ENCODE measurements at regions not wholly inside any gene's neighbourhood (a gene's known extent, or its start where the extent isn't known, plus 50 kb on each side); places are given as distances from the start of the nearest gene placed in this dataset.

DNA sequence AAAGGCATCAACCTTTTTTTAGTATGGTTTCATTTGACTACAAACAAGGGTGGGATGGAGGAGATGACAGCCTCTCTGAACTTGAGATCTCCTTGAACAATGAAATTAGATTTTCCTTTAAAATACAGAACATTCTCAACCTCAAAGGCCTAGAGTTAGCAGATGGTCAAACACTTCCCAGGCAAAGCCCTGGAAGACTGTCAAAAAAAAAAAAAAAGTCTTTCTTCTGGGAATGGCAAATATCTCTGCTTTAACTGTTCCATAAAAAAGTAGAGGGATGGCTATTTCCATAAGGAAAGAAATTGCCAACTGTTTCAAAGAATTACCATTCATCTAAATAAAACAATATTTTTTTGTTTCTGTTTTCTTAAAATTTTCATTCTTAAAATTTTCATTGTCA lies 870.8 kb downstream of the GALC start:
- no peak overlapping the region for H3K27ac ChIP-seq
- H3K4me3 ChIP-seq = no peak overlapping the region
- H3K36me3 ChIP-seq = no peaks in the 10 kb centered on the region
- no peak for DNase-seq (ENCODE audit: low read depth in 1 of 2, low spot score in 2 of 2)
- no peaks in the 10 kb centered on the region for H3K27me3 ChIP-seq (replicated peaks)
- H3K9me3 ChIP-seq (replicated peaks) = no peaks in the 10 kb centered on the region
- no peaks in the 10 kb centered on the region for H3K4me1 ChIP-seq (replicated peaks)

DNA sequence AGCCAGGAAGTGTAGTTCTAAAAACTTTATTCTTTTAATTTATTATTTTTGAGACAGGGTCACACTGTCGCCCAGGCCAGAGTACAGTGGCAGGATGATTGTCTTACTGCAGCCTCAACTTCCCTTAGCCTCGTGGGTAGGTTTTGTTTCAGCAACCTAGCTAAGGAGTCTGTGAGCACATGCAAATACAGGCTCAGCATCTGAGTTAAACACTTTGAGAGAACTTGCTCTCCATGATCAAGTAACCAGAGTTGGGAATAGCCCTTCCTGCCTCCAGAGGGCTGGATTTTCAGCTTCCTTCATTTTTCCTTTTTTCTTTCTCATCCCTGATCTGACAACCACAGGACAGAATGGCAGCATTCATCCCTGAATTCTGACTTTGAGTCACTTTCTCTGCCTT lies 871.3 kb downstream of the GALC start:
- DNase-seq (ENCODE audit: low read depth in 1 of 2, low spot score in 2 of 2) = no peak
- H3K27ac ChIP-seq = no peak overlapping the region
- no peaks in the 10 kb centered on the region for H3K27me3 ChIP-seq (replicated peaks)
- no peaks in the 10 kb centered on the region for H3K4me1 ChIP-seq (replicated peaks)
- no peaks in the 10 kb centered on the region for H3K36me3 ChIP-seq
- no peak overlapping the region for H3K4me3 ChIP-seq
- no peaks in the 10 kb centered on the region for H3K9me3 ChIP-seq (replicated peaks)

DNA sequence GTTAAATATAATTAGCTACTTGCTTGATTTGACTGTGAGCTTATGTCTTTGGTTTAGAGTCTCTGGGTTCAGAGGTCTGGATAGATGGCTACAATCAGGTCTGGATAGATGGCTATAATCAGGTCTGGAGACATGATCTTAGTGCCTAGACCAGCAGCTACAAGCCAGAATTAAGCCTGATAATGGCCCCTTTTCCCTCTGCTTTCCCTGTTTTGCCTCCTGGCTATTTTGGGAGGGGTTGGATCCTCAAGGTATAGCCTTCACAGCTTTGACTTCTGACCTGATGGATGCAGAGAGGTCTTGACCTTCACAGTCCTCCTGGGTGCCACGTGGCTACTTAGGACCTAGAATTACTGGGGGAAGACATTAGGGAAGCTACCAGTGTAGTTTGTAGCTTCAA lies 877.7 kb downstream of the GALC start:
- Histone ChIP-seq H3K4me1 (replicated peaks) (no peaks in the 10 kb centered on the region), H3K4me3 (no peak overlapping the region), H3K36me3 (no peaks in the 10 kb centered on the region), H3K27ac (no peak overlapping the region), H3K9me3 (replicated peaks) (no peaks in the 10 kb centered on the region), H3K27me3 (replicated peaks) (no peaks in the 10 kb centered on the region)
- no peak for DNase-seq (ENCODE audit: low read depth in 1 of 2, low spot score in 2 of 2)

DNA sequence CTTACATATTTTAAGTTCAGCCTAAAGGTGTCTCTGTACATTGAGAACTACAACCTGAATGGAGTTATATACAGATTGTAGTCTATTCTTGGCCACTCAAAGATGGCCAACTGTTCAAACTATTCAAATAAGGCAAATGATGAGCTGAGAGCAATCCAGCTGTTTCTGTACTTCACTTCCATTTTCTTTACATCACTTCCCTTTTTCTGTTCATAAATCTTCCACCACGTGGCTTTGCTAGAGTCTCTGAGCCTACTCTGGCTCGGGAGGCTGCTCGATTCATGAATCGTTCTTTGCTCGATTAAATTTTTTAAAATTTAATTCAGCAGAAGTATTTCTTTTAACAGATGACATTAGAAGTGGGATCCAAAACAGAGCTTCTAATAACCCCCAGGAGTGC lies 879.7 kb downstream of the GALC start:
- Histone ChIP-seq H3K27ac (no peak overlapping the region), H3K27me3 (replicated peaks) (no peaks in the 10 kb centered on the region), H3K36me3 (no peaks in the 10 kb centered on the region), H3K4me3 (no peak overlapping the region), H3K9me3 (replicated peaks) (no peaks in the 10 kb centered on the region), H3K4me1 (replicated peaks) (no peaks in the 10 kb centered on the region)
- no peak for DNase-seq (ENCODE audit: low read depth in 1 of 2, low spot score in 2 of 2)

DNA sequence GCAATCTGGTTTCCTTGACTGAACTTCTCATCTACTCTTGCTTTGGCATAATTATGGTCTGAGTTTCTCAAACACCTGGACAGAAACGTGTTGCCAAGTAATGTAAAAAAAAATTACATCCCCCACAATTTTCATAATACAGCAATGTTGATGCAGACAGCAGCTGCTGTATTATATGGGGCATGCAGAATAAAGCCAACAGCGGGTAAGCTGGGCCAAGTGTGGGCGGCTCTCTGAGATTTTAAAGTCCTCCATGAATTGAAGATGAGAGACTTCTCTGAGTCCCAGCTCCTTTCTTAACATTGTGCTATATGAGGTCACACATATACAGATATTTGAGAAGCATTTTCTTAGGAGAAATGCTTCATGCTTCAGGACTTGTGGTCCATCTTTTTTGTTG lies 881.2 kb downstream of the GALC start:
- no peaks in the 10 kb centered on the region for H3K9me3 ChIP-seq (replicated peaks)
- DNase-seq (ENCODE audit: low read depth in 1 of 2, low spot score in 2 of 2) = no peak
- no peaks in the 10 kb centered on the region for H3K4me1 ChIP-seq (replicated peaks)
- H3K36me3 ChIP-seq = no peaks in the 10 kb centered on the region
- no peaks in the 10 kb centered on the region for H3K27me3 ChIP-seq (replicated peaks)
- no peak overlapping the region for H3K4me3 ChIP-seq
- no peak overlapping the region for H3K27ac ChIP-seq

DNA sequence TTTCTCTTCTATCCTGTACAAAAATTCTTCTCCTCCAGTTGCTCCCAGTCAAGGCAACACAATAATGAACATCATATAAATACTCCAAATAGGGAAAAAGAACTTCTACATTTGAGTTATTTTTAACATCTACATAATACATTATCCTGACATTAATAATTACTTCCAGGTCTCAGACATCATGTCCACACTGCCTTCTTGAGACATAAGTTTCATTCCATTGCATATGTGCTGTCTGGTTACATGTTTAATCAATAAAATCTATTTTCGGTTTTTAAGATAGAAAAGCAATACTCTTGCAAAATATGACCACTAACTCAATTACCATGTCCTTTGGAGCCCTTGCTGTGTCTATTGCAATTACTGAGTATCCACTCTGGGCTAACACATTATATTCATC lies 881.9 kb downstream of the GALC start:
- H3K27ac ChIP-seq = no peak overlapping the region
- no peak overlapping the region for H3K4me3 ChIP-seq
- no peaks in the 10 kb centered on the region for H3K27me3 ChIP-seq (replicated peaks)
- no peaks in the 10 kb centered on the region for H3K9me3 ChIP-seq (replicated peaks)
- no peaks in the 10 kb centered on the region for H3K4me1 ChIP-seq (replicated peaks)
- H3K36me3 ChIP-seq = no peaks in the 10 kb centered on the region
- DNase-seq (ENCODE audit: low read depth in 1 of 2, low spot score in 2 of 2) = no peak

DNA sequence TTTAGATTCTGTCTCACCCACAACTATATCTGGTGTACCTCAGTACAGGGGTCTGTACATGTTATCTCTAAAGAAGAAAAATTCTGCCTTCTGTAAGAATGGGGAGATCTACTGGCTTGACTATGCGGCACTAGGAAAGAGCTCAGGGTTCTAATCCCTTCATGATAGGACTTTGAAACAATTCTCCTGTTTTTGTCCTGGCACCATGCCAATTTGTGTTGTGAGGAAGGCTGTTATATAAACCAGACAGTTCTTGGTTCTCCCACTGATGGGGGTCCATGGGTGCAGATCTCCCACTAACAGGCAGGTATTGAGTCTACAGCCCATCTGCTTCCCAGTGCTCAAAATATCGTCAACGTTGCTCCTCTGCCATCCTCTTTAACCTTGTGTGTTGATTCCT lies 883.7 kb downstream of the GALC start:
- Histone ChIP-seq H3K9me3 (replicated peaks) (no peaks in the 10 kb centered on the region), H3K27ac (no peak overlapping the region), H3K4me1 (replicated peaks) (no peaks in the 10 kb centered on the region), H3K4me3 (no peak overlapping the region), H3K27me3 (replicated peaks) (no peaks in the 10 kb centered on the region), H3K36me3 (no peaks in the 10 kb centered on the region)
- DNase-seq (ENCODE audit: low read depth in 1 of 2, low spot score in 2 of 2) = no peak

DNA sequence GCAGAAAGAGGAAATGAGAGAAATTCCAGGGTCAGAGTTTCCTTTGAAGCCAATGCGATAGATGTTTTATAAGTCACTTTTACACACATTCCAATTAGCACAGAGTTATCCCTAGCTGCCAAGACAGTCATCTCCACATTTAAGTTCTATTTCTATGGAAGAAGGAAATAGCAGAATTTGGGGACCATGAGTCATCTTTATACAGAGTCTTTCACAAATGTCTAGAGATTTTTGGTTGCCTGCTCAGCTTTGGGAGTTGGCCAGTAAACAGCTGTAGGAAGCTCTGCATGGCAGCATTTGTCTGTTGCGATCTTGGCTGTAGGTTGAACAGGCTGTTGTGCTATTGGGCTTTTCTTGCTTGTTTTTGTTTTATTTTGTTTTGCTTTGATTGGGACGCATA lies 884.3 kb downstream of the GALC start:
- H3K36me3 ChIP-seq = no peaks in the 10 kb centered on the region
- DNase-seq (ENCODE audit: low read depth in 1 of 2, low spot score in 2 of 2) = no peak
- H3K9me3 ChIP-seq (replicated peaks) = no peaks in the 10 kb centered on the region
- no peaks in the 10 kb centered on the region for H3K27me3 ChIP-seq (replicated peaks)
- no peak overlapping the region for H3K27ac ChIP-seq
- H3K4me3 ChIP-seq = no peak overlapping the region
- H3K4me1 ChIP-seq (replicated peaks) = no peaks in the 10 kb centered on the region

DNA sequence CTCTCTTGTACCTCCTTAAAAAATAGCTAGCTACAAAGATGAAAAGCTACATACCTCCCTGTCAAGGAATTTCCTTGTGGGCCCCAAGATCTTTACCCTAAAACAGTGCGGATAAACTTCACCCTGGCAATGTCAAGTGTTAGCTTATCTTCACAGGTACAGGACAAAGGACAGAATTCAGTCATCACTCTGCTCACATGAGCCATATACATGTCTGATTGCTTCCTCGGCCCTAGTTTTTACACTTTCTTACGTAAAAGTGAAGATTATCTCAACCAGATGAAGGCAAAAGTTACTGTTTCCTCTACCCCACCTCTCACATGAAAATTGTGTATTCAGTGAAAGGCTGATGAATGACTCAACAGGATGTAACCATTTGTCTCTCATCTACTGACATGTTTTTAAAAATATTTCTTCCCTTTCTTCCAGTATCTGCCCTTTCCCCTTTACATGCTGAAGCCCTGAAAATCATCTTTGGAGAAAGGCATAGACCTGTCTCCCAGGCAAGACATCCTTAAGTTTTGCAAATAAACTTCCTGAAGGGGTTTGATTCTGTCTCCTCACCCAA lies 890.1 kb downstream of the GALC start:
- H3K36me3 ChIP-seq = no peaks in the 10 kb centered on the region
- H3K27me3 ChIP-seq (replicated peaks) = no peaks in the 10 kb centered on the region
- no peak for DNase-seq (ENCODE audit: low read depth in 1 of 2, low spot score in 2 of 2)
- no peak overlapping the region for H3K27ac ChIP-seq
- no peak overlapping the region for H3K4me3 ChIP-seq
- no peaks in the 10 kb centered on the region for H3K4me1 ChIP-seq (replicated peaks)
- no peaks in the 10 kb centered on the region for H3K9me3 ChIP-seq (replicated peaks)

DNA sequence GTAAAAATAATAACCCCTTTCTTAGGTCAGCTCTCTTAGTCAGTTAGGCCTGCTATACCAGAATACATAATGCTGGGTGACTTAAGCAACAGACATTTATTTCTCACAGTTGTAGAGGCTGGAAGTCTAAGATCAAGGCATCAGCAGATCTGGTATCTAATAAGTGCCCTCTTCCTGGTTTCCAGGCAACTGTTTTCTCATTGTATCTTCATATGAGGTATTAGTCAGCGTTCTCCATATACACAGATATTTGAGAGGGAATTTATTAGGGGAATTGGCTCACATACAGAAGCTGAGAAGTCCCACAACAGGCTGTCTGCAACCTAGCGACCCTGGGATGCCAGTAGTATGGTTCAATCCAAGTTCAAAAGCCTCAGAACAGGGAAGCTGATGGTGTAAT lies 896.0 kb downstream of the GALC start:
- no peak overlapping the region for H3K4me3 ChIP-seq
- no peaks in the 10 kb centered on the region for H3K36me3 ChIP-seq
- DNase-seq (ENCODE audit: low read depth in 1 of 2, low spot score in 2 of 2) = no peak

DNA sequence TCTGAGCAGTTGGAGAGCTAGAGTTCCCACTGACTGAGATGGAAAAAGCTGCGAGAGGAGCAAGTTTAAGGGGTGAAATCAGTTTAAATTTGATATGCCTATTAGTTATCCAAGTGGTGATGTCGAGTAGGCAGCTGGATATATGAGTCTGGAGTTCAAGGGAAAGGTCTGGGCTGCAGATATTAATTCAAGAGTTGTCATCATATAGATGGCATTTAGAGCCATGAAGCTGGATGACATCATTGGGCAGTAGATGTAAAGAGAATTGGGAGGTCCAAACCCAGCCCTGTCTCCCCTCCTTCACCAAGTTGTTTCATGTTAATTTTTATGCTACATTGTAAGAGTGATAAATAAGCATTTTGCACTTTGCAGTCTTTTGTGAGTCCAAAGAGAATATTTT lies 898.1 kb downstream of the GALC start:
- Histone ChIP-seq H3K27ac (no peak overlapping the region), H3K9me3 (replicated peaks) (no peaks in the 10 kb centered on the region), H3K27me3 (replicated peaks) (no peaks in the 10 kb centered on the region), H3K36me3 (no peaks in the 10 kb centered on the region), H3K4me3 (no peak overlapping the region), H3K4me1 (replicated peaks) (no peaks in the 10 kb centered on the region)
- no peak for DNase-seq (ENCODE audit: low read depth in 1 of 2, low spot score in 2 of 2)

More for the DNA sequence above, 896.0 kb downstream of the GALC start:
- no peaks in the 10 kb centered on the region for H3K9me3 ChIP-seq (replicated peaks)
- H3K27me3 ChIP-seq (replicated peaks) = no peaks in the 10 kb centered on the region
- no peaks in the 10 kb centered on the region for H3K4me1 ChIP-seq (replicated peaks)
- no peak overlapping the region for H3K27ac ChIP-seq

DNA sequence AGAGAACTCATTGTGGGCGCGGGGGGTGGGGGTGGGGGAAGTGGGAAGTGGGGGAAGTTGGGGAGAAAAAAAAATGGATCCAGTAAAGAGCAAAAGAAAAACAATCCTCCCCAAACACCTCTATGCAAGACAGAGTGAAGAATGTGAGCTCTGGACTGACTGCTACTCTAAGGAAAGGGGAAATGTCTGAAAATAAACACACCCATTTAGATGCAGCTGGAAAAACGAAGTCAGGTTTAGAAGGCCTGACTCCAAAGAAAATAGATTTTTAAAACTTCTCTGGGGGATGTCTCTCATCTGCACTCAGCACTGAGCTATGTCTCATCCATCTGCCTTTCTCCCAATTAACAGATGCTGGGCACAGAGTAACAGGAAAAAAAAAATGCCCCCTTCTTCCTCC lies 904.4 kb downstream of the GALC start:
- Histone ChIP-seq H3K4me3 (no peak overlapping the region), H3K36me3 (no peaks in the 10 kb centered on the region), H3K27ac (no peak overlapping the region), H3K9me3 (replicated peaks) (no peaks in the 10 kb centered on the region), H3K4me1 (replicated peaks) (no peaks in the 10 kb centered on the region), H3K27me3 (replicated peaks) (no peaks in the 10 kb centered on the region)
- no peak for DNase-seq (ENCODE audit: low read depth in 1 of 2, low spot score in 2 of 2)

DNA sequence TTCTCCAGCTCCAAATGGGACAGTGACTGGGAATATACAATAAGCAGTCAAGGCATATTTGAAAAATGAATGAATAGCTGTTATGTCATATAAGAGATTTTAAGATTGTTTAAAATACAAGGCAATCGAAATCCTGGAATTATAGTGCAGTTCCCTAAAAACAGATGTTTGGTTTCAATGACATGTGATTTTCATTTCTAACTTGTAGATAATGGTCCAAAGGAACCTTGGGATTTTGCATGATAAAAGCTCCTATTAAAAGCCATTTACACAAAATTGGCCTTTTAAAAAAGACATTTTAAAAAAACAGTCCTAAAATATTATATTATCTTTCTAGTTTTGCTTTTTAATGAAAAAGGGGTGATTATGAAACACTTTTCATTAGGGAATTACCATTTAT lies 905.1 kb downstream of the GALC start:
- H3K4me3 ChIP-seq = no peak overlapping the region
- no peaks in the 10 kb centered on the region for H3K27me3 ChIP-seq (replicated peaks)
- no peaks in the 10 kb centered on the region for H3K36me3 ChIP-seq
- H3K9me3 ChIP-seq (replicated peaks) = no peaks in the 10 kb centered on the region
- DNase-seq (ENCODE audit: low read depth in 1 of 2, low spot score in 2 of 2) = no peak
- no peak overlapping the region for H3K27ac ChIP-seq
- no peaks in the 10 kb centered on the region for H3K4me1 ChIP-seq (replicated peaks)

DNA sequence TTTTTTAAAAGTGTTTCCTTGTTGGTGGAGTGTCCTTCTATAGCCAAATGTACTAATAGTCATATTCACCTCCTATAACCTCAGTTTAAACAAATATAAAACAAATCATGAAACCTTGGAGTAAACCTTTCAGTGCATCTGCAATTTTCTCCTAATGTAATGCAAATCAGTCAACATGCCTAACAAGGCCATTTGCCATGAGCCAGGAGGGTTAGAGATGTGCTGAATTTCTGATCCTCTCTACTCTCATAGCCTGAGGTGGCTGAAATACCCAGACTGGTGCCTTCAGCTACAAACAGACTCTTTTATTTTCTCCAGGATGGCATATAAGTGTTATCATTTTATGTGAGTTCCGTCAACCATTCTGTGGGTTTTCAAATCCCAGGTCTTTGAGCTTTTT lies 908.1 kb downstream of the GALC start:
- DNase-seq (ENCODE audit: low read depth in 1 of 2, low spot score in 2 of 2) = no peak
- Histone ChIP-seq H3K27me3 (replicated peaks) (no peaks in the 10 kb centered on the region), H3K36me3 (no peaks in the 10 kb centered on the region), H3K27ac (no peak overlapping the region), H3K4me3 (no peak overlapping the region), H3K4me1 (replicated peaks) (no peaks in the 10 kb centered on the region), H3K9me3 (replicated peaks) (no peaks in the 10 kb centered on the region)

DNA sequence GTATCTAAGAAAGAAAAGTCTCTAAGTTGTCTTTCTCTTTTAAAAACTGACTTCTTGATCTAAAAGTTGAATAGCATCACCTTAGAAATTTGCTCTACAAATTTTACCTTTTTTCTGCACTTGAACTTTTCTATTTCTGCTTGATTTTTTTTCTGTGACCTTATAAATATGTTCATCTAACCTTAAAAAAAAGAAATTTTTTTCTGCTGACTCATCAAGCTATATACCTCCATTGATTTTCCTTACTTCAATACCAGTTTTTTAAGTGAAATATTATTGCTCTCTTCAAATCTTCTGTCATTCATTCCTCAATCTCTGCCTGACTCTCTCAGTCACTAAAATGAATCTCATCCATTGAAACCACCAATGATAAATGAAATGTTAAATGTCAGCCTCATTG lies 910.1 kb downstream of the GALC start:
- no peak for DNase-seq (ENCODE audit: low read depth in 1 of 2, low spot score in 2 of 2)
- Histone ChIP-seq H3K36me3 (no peaks in the 10 kb centered on the region), H3K27me3 (replicated peaks) (no peaks in the 10 kb centered on the region), H3K27ac (no peak overlapping the region), H3K4me1 (replicated peaks) (no peaks in the 10 kb centered on the region), H3K9me3 (replicated peaks) (no peaks in the 10 kb centered on the region), H3K4me3 (no peak overlapping the region)
